NB4 (cell line): ENCODE measurements at regions not wholly inside any gene's neighbourhood (a gene's known extent, or its start where the extent isn't known, plus 50 kb on each side); places are given as distances from the start of the nearest gene placed in this dataset.

Experiments used
- DNase-seq: peaks from one replicate; pipeline ENCODE4 v3.0.0; 2010; ENCODE audit warnings: low read depth
- H3K4me3 ChIP-seq: one replicate; pipeline ENCODE4 v1.5.1; 2011; ENCODE audit warnings: mild to moderate bottlenecking, low read depth, low read length, moderate library complexity
- CTCF ChIP-seq: IDR thresholded peaks from one replicate; pipeline ENCODE4 v1.5.1; 2012; ENCODE audit warnings: low read depth, low read length
- MAX ChIP-seq: IDR thresholded peaks from 2 replicates; pipeline ENCODE4 v1.6.1; 2011; ENCODE audit warnings: low read depth, low read length
- MYC ChIP-seq: IDR thresholded peaks from 2 replicates; pipeline ENCODE4 v1.6.1; 2011; ENCODE audit warnings: low read depth, low read length
- POLR2A ChIP-seq: IDR thresholded peaks from 2 replicates; pipeline ENCODE4 v1.6.1; 2011; ENCODE audit warnings: mild to moderate bottlenecking; ENCODE audit not compliant: insufficient read length; ENCODE audit errors: extremely low read depth

- H3K4me3 ChIP-seq = no peak overlapping the region
- DNase-seq = no peak
- no peak for TF ChIP-seq CTCF
- no peak for TF ChIP-seq MYC
- TF ChIP-seq POLR2A = no peak
- no peak for TF ChIP-seq MAX
These were observed 91.1 kb upstream of the TLE4 start for GRCh38 chr9:79480639-79481038.

GRCh38 chr9:79481846-79482477, 89.8 kb upstream of the TLE4 start:
- no peak for TF ChIP-seq MYC
- no peak for TF ChIP-seq MAX
- no peak for TF ChIP-seq POLR2A
- TF ChIP-seq CTCF = no peak

GRCh38 chr9:79485258-79485657, 86.5 kb upstream of the TLE4 start:
- no peak for DNase-seq
- TF ChIP-seq CTCF (no peak), POLR2A (no peak), MAX (no peak), MYC (no peak)

More at GRCh38 chr9:79481846-79482477, 89.8 kb upstream of the TLE4 start:
- no peak overlapping the region for H3K4me3 ChIP-seq
- no peak for DNase-seq

GRCh38 chr9:79489261-79490000, 82.3 kb upstream of the TLE4 start:
- TF ChIP-seq MYC (no peak), POLR2A (no peak), CTCF (no peak), MAX (no peak)
- DNase-seq = peak; percentile 1
- H3K4me3 ChIP-seq = no peak overlapping the region

More at GRCh38 chr9:79485258-79485657, 86.5 kb upstream of the TLE4 start:
- H3K4me3 ChIP-seq = no peak overlapping the region

GRCh38 chr9:79490657-79491248, 81.0 kb upstream of the TLE4 start:
- H3K4me3 ChIP-seq = no peak overlapping the region
- no peak for DNase-seq
- TF ChIP-seq POLR2A (no peak), MAX (no peak), MYC (no peak), CTCF (no peak)
